HUES48 (cell line): ENCODE measurements at regions not wholly inside any gene's neighbourhood (a gene's known extent, or its start where the extent isn't known, plus 50 kb on each side); places are given as distances from the start of the nearest gene placed in this dataset.

ENCODE experiments used
- H3K27ac ChIP-seq: one replicate; pipeline ENCODE4 v1.7.0; 2013; ENCODE audit warnings: low read depth, low read length, inconsistent platforms
- H3K27me3 ChIP-seq: 2 replicates; pipeline ENCODE4 v1.6.1; 2013; ENCODE audit warnings: mild to moderate bottlenecking, low read length; ENCODE audit not compliant: control insufficient read depth, insufficient read depth
- H3K36me3 ChIP-seq: 2 replicates; pipeline ENCODE4 v1.6.1; 2013; ENCODE audit warnings: low read length; ENCODE audit not compliant: control insufficient read depth, insufficient read depth
- H3K4me1 ChIP-seq: 2 replicates; pipeline ENCODE4 v1.6.1; 2013; ENCODE audit warnings: mild to moderate bottlenecking, low read length; ENCODE audit not compliant: control insufficient read depth, insufficient read depth
- H3K4me3 ChIP-seq: 2 replicates; pipeline ENCODE4 v1.5.1; 2013; ENCODE audit warnings: mild to moderate bottlenecking, low read depth, low read length
- H3K9ac ChIP-seq: 2 replicates; pipeline ENCODE4 v1.6.1; 2013; ENCODE audit warnings: mild to moderate bottlenecking, low read depth, low read length, moderate library complexity
- H3K9me3 ChIP-seq: 2 replicates; pipeline ENCODE4 v1.6.1; 2013; ENCODE audit warnings: low read length; ENCODE audit not compliant: control insufficient read depth, insufficient read depth

DNA sequence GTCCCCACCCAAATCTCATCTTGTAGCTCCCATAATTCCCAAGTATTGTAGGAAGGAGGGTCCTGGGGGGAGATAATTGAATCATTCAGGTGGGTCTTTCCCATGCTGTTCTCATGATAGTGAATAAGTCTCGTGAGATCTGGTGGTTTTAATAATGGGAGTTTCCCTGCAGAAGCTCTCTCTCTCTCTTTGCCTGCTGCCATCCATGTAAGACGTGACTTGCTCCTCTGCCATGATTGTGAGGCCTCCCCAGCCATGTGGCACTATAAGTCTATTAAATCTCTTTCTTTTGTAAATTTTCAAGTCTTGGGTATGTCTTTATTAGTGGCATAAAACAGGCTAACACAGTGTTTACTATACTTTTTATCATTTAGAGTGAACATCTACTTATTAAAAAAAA, 338.8 kb downstream of the ANKRD7 start:
- Histone ChIP-seq H3K27me3 (no peaks in the 10 kb centered on the region), H3K27ac (no peak overlapping the region), H3K4me1 (no peaks in the 10 kb centered on the region), H3K9ac (no peak overlapping the region), H3K36me3 (no peaks in the 10 kb centered on the region), H3K4me3 (no peak overlapping the region), H3K9me3 (peaks cover 2% of the 10 kb centered on the region; the same call in 1 of the 2 replicates)

GRCh38 chr7:118572604-118573003, 348.1 kb downstream of the ANKRD7 start:
- no peaks in the 10 kb centered on the region for H3K36me3 ChIP-seq
- H3K9ac ChIP-seq, result no peak overlapping the region
- H3K27ac ChIP-seq, result no peak overlapping the region
- no peak overlapping the region for H3K4me3 ChIP-seq
- H3K9me3 ChIP-seq, result no peaks in the 10 kb centered on the region
- no peaks in the 10 kb centered on the region for H3K4me1 ChIP-seq
- no peaks in the 10 kb centered on the region for H3K27me3 ChIP-seq

DNA sequence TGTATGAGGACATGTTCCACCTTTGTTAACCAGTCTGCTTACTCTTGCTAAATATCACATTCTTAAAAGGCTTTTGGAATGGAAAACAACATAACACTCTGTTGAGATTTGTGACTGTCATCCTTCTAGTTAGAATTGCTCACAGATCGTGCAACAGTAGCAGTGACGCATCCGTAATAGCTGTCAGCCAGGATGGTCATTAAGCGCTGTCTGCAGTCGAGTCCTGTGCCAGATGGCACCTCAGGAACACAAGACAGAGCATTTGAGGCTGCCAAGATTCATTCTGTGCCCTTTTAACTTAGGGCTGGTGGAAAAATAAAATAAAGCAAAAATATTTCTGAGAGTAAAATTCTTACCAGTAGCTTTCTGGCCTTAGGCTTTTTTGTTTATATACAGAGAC, 348.6 kb downstream of the ANKRD7 start:
- Histone ChIP-seq H3K9me3 (no peaks in the 10 kb centered on the region), H3K4me1 (no peaks in the 10 kb centered on the region), H3K27ac (no peak overlapping the region), H3K36me3 (no peaks in the 10 kb centered on the region), H3K9ac (no peak overlapping the region), H3K4me3 (no peak overlapping the region), H3K27me3 (no peaks in the 10 kb centered on the region)

GRCh38 chr7:118575393-118575948, 351.0 kb downstream of the ANKRD7 start:
- H3K9me3 ChIP-seq, result no peaks in the 10 kb centered on the region
- H3K27me3 ChIP-seq, result no peaks in the 10 kb centered on the region
- no peak overlapping the region for H3K4me3 ChIP-seq
- no peaks in the 10 kb centered on the region for H3K36me3 ChIP-seq
- H3K4me1 ChIP-seq, result no peaks in the 10 kb centered on the region
- no peak overlapping the region for H3K9ac ChIP-seq
- no peak overlapping the region for H3K27ac ChIP-seq

GRCh38 chr7:118580743-118581382, 356.4 kb downstream of the ANKRD7 start:
- no peaks in the 10 kb centered on the region for H3K36me3 ChIP-seq
- H3K27me3 ChIP-seq, result no peaks in the 10 kb centered on the region
- no peak overlapping the region for H3K4me3 ChIP-seq
- H3K9me3 ChIP-seq, result peaks cover 3% of the 10 kb centered on the region; the same call in 1 of the 2 replicates
- no peak overlapping the region for H3K27ac ChIP-seq
- no peak overlapping the region for H3K9ac ChIP-seq
- H3K4me1 ChIP-seq, result no peaks in the 10 kb centered on the region

- Histone ChIP-seq H3K4me3 (no peak overlapping the region), H3K27ac (no peak overlapping the region), H3K4me1 (no peaks in the 10 kb centered on the region), H3K9me3 (peaks cover 7% of the 10 kb centered on the region), H3K36me3 (no peaks in the 10 kb centered on the region), H3K27me3 (no peaks in the 10 kb centered on the region), H3K9ac (no peak overlapping the region)
Measured at GRCh38 chr7:118583641-118584040, 359.1 kb downstream of the ANKRD7 start.

- H3K9me3 ChIP-seq, result peaks cover 7% of the 10 kb centered on the region
- no peaks in the 10 kb centered on the region for H3K27me3 ChIP-seq
- no peak overlapping the region for H3K9ac ChIP-seq
- no peak overlapping the region for H3K4me3 ChIP-seq
- H3K36me3 ChIP-seq, result no peaks in the 10 kb centered on the region
- no peaks in the 10 kb centered on the region for H3K4me1 ChIP-seq
- H3K27ac ChIP-seq, result no peak overlapping the region
Measured at GRCh38 chr7:118586248-118586647, 361.7 kb downstream of the ANKRD7 start.

DNA sequence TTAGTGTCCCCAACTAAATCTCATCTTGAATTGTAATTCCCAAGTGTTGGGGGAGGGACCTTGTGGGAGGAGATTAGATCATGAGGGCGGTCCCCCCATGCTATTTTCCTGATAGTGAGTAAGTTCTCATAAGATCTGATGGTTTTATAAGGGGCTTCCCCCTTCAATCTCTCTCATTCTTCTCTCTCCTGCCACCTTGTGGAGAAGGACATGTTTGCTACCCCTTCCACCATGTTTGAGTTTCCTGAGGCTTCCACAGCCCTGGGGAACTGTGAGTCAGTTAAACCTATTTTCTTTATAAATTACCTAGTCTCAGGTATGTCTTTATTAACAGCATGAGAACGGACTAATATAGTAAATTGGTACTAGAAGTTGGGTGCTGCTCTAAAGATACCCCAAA, 365.6 kb downstream of the ANKRD7 start:
- H3K27ac ChIP-seq, result no peak overlapping the region
- no peaks in the 10 kb centered on the region for H3K4me1 ChIP-seq
- no peaks in the 10 kb centered on the region for H3K27me3 ChIP-seq
- H3K9ac ChIP-seq, result no peak overlapping the region
- H3K9me3 ChIP-seq, result peaks cover 5% of the 10 kb centered on the region; the same call in 1 of the 2 replicates
- no peaks in the 10 kb centered on the region for H3K36me3 ChIP-seq
- no peak overlapping the region for H3K4me3 ChIP-seq

DNA sequence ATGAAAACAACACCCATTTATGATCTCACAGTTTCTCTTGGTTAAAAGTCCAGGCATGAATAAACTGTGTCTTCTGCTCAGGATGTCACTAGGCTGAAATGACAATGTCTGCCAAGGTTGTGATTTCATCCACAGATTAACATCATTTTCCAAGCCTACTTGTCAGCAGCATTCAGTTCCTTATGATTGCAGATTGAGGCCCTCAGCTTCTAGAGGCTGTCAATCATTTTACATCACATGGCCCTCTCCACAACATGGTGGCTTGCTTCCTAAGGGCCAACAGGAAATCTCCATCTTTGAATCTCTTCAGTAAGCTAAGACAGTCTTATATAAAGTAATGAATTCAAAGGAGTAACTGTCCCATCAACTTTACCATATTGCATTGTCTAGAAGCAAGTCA, 377.6 kb downstream of the ANKRD7 start:
- Histone ChIP-seq H3K4me1 (no peaks in the 10 kb centered on the region), H3K9ac (no peak overlapping the region), H3K9me3 (no peaks in the 10 kb centered on the region), H3K27ac (no peak overlapping the region), H3K36me3 (no peaks in the 10 kb centered on the region), H3K4me3 (no peak overlapping the region), H3K27me3 (no peaks in the 10 kb centered on the region)

DNA sequence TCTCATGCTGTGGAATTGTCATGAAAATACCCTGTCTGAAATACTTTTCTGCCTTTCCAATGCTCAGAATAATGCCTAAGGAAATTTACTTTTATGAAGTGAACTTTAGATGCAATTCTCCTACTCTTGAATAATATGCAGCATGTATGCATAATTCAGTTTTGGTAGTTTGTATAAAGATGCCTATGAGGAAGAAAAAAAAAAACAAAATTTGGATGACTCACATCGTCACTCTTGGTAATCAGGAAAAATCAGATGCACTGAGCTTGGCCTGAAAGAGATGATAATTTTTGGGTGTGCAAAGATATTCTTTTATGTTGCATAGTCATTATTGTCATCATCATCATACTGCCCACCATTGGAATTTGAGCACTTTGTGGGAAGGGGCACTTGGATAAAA, 382.1 kb downstream of the ANKRD7 start:
- no peaks in the 10 kb centered on the region for H3K36me3 ChIP-seq
- H3K4me1 ChIP-seq, result no peaks in the 10 kb centered on the region
- no peak overlapping the region for H3K4me3 ChIP-seq
- no peak overlapping the region for H3K9ac ChIP-seq
- H3K27ac ChIP-seq, result no peak overlapping the region
- no peaks in the 10 kb centered on the region for H3K27me3 ChIP-seq
- H3K9me3 ChIP-seq, result no peaks in the 10 kb centered on the region

DNA sequence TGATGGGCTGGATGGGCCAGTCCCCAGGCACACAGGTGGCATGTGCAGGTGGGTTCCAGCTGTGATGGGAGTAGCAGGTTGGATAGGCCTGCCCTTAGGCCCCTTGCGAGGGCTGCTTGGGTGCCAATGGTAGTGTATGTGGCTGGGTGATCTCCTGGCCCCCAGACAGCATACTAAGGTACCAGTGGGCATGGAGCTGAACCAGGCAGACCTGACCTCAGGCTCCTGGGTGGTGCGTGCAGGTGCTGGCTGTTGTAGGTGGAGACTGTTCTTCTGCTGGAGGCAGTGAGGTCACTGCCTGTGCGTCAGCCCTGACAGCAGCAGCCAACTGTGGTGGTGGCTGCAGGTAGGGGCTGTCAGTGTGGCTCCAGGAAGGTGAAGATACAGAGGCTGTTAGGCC, 384.7 kb downstream of the ANKRD7 start:
- Histone ChIP-seq H3K4me1 (no peaks in the 10 kb centered on the region), H3K27ac (no peak overlapping the region), H3K9me3 (no peaks in the 10 kb centered on the region), H3K27me3 (no peaks in the 10 kb centered on the region), H3K36me3 (no peaks in the 10 kb centered on the region), H3K9ac (no peak overlapping the region), H3K4me3 (no peak overlapping the region)
